ENCODE measurements at regions not wholly inside any gene's neighbourhood (a gene's known extent, or its start where the extent isn't known, plus 50 kb on each side); places are given as distances from the start of the nearest gene placed in this dataset.

GRCh38 chr2:57093020-57093419, 909.2 kb downstream of the CCDC85A start (continued):
- no peak for TF ChIP-seq POGK (CRISPR knock-in tag; conservative IDR thresholded peaks at IDR 0.05)

GRCh38 chr2:57097855-57098254, 914.1 kb downstream of the CCDC85A start:
- H3K9ac ChIP-seq (ENCODE audit: insufficient read depth, low read depth, low read length): no peak overlapping the region
- no peak overlapping the region for H3K4me2 ChIP-seq (ENCODE audit: low read depth, low read length)
- ChIA-PET POLR2A (no interaction called here), CTCF (ENCODE audit: low intra/inter-chr PET ratio, low total read pairs) (no interaction called here)
- intact Hi-C loops (cut with micrococcal nuclease; ENCODE audit: unreplicated experiment): no loop called here
- no peak overlapping the region for H3K4me3 ChIP-seq (replicated peaks in 1 of 3; ENCODE audit: insufficient read depth in 1 of 3, low read depth in 2 of 3, low read length in 3 of 3)
- no peak for DNase-seq (ENCODE audit: low spot score)
- H3K79me2 ChIP-seq (ENCODE audit: insufficient read depth, low read length): no peaks in the 10 kb centered on the region
- TF ChIP-seq CEBPB (IDR thresholded peaks at IDR 0.05; ENCODE audit: borderline replicate concordance, low read depth, low read length): peak; percentile 72; the same call in 1 of the 2 replicates
- no peak for TF ChIP-seq SMYD3 (CRISPR knock-in tag; IDR thresholded peaks at IDR 0.05)
- FAIRE-seq: no peak
- no peaks in the 10 kb centered on the region for H3K36me3 ChIP-seq (replicated peaks in 1 of 2; ENCODE audit: control insufficient read depth in 1 of 2, insufficient read depth in 2 of 2, low read length in 2 of 2)
- no peaks in the 10 kb centered on the region for H4K20me1 ChIP-seq (ENCODE audit: insufficient read depth, low read length)
- no peak for ATAC-seq
- no peak overlapping the region for H3K27ac ChIP-seq (ENCODE audit: extremely low read length, insufficient read depth, low read length)
- no peaks in the 10 kb centered on the region for H3K4me1 ChIP-seq (ENCODE audit: insufficient read depth, low read length)
- peaks cover 83% of the 10 kb centered on the region for H3K9me3 ChIP-seq (ENCODE audit: low read length)
- in situ Hi-C loops (cut with HindIII; ENCODE audit: extremely low pct_ligation_motif_present, low pct_unique_long_range_greater_than_20kb): no loop called here
- H2AFZ ChIP-seq (ENCODE audit: low read length): no peak overlapping the region
- H3K27me3 ChIP-seq (ENCODE audit: control insufficient read depth in 1 of 2, insufficient read depth in 2 of 2, low read length in 2 of 2): no peaks in the 10 kb centered on the region; a peak in 1 of 5 replicates
- no TSS peak for BruUV-seq (replicated peaks)
- WGBS (ENCODE audit: low lambda C conversion rate): 0% methylated on average over 1 of the region's 1 CpG

- CTCF ChIA-PET (ENCODE audit: low intra/inter-chr PET ratio, low total read pairs): no interaction called here
- Histone ChIP-seq H3K79me2 (ENCODE audit: insufficient read depth, low read length) (no peaks in the 10 kb centered on the region), H2AFZ (ENCODE audit: low read length) (no peak overlapping the region), H3K27me3 (ENCODE audit: control insufficient read depth in 1 of 2, insufficient read depth in 2 of 2, low read length in 2 of 2) (no peaks in the 10 kb centered on the region; a peak in 1 of 5 replicates), H3K27ac (ENCODE audit: extremely low read length, insufficient read depth, low read length) (no peak overlapping the region), H3K9me3 (ENCODE audit: low read length) (peaks cover 79% of the 10 kb centered on the region), H3K4me1 (ENCODE audit: insufficient read depth, low read length) (no peaks in the 10 kb centered on the region), H3K9ac (ENCODE audit: insufficient read depth, low read depth, low read length) (no peak overlapping the region), H4K20me1 (ENCODE audit: insufficient read depth, low read length) (no peaks in the 10 kb centered on the region), H3K36me3 (replicated peaks in 1 of 2; ENCODE audit: control insufficient read depth in 1 of 2, insufficient read depth in 2 of 2, low read length in 2 of 2) (no peaks in the 10 kb centered on the region), H3K4me2 (ENCODE audit: low read depth, low read length) (no peak overlapping the region), H3K4me3 (replicated peaks in 1 of 3; ENCODE audit: insufficient read depth in 1 of 3, low read depth in 2 of 3, low read length in 3 of 3) (no peak overlapping the region)
- intact Hi-C loops (cut with micrococcal nuclease; ENCODE audit: unreplicated experiment) (no loop called here), in situ Hi-C loops (cut with HindIII; ENCODE audit: extremely low pct_ligation_motif_present, low pct_unique_long_range_greater_than_20kb) (no loop called here)
- no TSS peak for BruUV-seq (replicated peaks)
- FAIRE-seq (no peak), ATAC-seq (no peak), DNase-seq (ENCODE audit: low spot score) (no peak)
- POLR2A ChIA-PET: no interaction called here
- TF ChIP-seq CEBPB (IDR thresholded peaks at IDR 0.05; ENCODE audit: borderline replicate concordance, low read depth, low read length) (peak; percentile 55; the same call in 1 of the 2 replicates), ZNF766 (CRISPR knock-in tag; IDR thresholded peaks at IDR 0.05; ENCODE audit: borderline replicate concordance) (no peak), ATF7 (IDR thresholded peaks at IDR 0.05) (peak; percentile 71), ATF7 (CRISPR knock-in tag; IDR thresholded peaks at IDR 0.05) (no peak), ZFAT (CRISPR knock-in tag; conservative IDR thresholded peaks at IDR 0.05) (no peak), ZNF329 (CRISPR knock-in tag; IDR thresholded peaks at IDR 0.05; ENCODE audit: low read depth) (no peak), ZNF605 (CRISPR knock-in tag; IDR thresholded peaks at IDR 0.05) (no peak), RFX1 (IDR thresholded peaks at IDR 0.05) (no peak)
Measured at GRCh38 chr2:57100436-57100835, 916.6 kb downstream of the CCDC85A start.
